KMS-11 (cell line): ENCODE measurements at regions not wholly inside any gene's neighbourhood (a gene's known extent, or its start where the extent isn't known, plus 50 kb on each side); places are given as distances from the start of the nearest gene placed in this dataset.

Source experiments
- H2AFZ ChIP-seq: fragments of 200-600 bp; sonication (generic); 2 replicates; pipeline ENCODE4 v1.6.1; 2016; ENCODE audit warnings: antibody characterized with exemption, mixed run types, low read depth
- H3K27ac ChIP-seq: fragments of 200-600 bp; sonication (generic); 2 replicates; pipeline ENCODE4 v1.6.1; 2016; ENCODE audit warnings: mild to moderate bottlenecking, mixed run types
- H3K27me3 ChIP-seq: fragments of 200-600 bp; sonication (generic); 2 replicates; pipeline ENCODE4 v1.6.1; 2017; ENCODE audit warnings: mild to moderate bottlenecking, low read depth, mixed run types, moderate library complexity; ENCODE audit not compliant: insufficient read depth
- H3K36me3 ChIP-seq: fragments of 200-600 bp; sonication (generic); 2 replicates; pipeline ENCODE4 v1.6.1; 2017; ENCODE audit warnings: mild to moderate bottlenecking, mixed run types; ENCODE audit not compliant: insufficient read depth
- H3K4me1 ChIP-seq: fragments of 200-600 bp; sonication (generic); 2 replicates; pipeline ENCODE4 v1.6.1; 2016; ENCODE audit warnings: mild to moderate bottlenecking, low read depth, mixed run types; ENCODE audit not compliant: poor library complexity, severe bottlenecking
- H3K4me2 ChIP-seq: fragments of 200-600 bp; sonication (generic); 2 replicates; pipeline ENCODE4 v1.7.0; 2016; ENCODE audit warnings: mild to moderate bottlenecking, mixed run types
- H3K4me3 ChIP-seq: fragments of 200-600 bp; sonication (generic); IDR thresholded peaks from 2 replicates; pipeline ENCODE4 v1.6.1; 2017; ENCODE audit warnings: low read depth, low read length, mixed read lengths; ENCODE audit not compliant: insufficient read depth
- H3K79me2 ChIP-seq: fragments of 200-600 bp; sonication (generic); 2 replicates; pipeline ENCODE4 v1.6.1; 2016; ENCODE audit warnings: low read depth, mixed run types; ENCODE audit not compliant: insufficient read depth
- H3K9ac ChIP-seq: fragments of 200-600 bp; sonication (generic); 2 replicates; pipeline ENCODE4 v1.6.1; 2016; ENCODE audit warnings: mild to moderate bottlenecking, mixed run types
- H4K20me1 ChIP-seq: fragments of 200-600 bp; sonication (generic); 2 replicates; pipeline ENCODE4 v1.6.1; 2016; ENCODE audit warnings: mild to moderate bottlenecking, mixed run types; ENCODE audit not compliant: insufficient read depth
- CTCF ChIP-seq: fragments of 200-600 bp; sonication (generic); conservative IDR thresholded peaks from 2 replicates; pipeline ENCODE4 v1.6.1; 2017; ENCODE audit warnings: low read depth, mild to moderate bottlenecking, antibody characterized with exemption, low read length, moderate library complexity, mixed read lengths

- Histone ChIP-seq H3K27ac (no peak overlapping the region), H3K4me3 (no peak overlapping the region), H2AFZ (no peak overlapping the region), H4K20me1 (no peaks in the 10 kb centered on the region), H3K9ac (no peak overlapping the region), H3K36me3 (no peaks in the 10 kb centered on the region), H3K27me3 (no peaks in the 10 kb centered on the region), H3K4me1 (no peaks in the 10 kb centered on the region), H3K79me2 (no peaks in the 10 kb centered on the region), H3K4me2 (no peak overlapping the region)
- TF ChIP-seq CTCF, result no peak
These were observed 223.7 kb downstream of the ACKR3 start for GRCh38 chr2:236793023-236794011.

- H3K27me3 ChIP-seq, result no peaks in the 10 kb centered on the region
- H2AFZ ChIP-seq, result no peak overlapping the region
- no peak overlapping the region for H3K4me2 ChIP-seq
- no peaks in the 10 kb centered on the region for H3K36me3 ChIP-seq
- H3K4me1 ChIP-seq, result no peaks in the 10 kb centered on the region
- no peaks in the 10 kb centered on the region for H3K79me2 ChIP-seq
- H3K27ac ChIP-seq, result no peak overlapping the region
- TF ChIP-seq CTCF, result no peak
- H3K9ac ChIP-seq, result no peak overlapping the region
- H4K20me1 ChIP-seq, result no peaks in the 10 kb centered on the region
- H3K4me3 ChIP-seq, result no peak overlapping the region
These were observed 224.7 kb downstream of the ACKR3 start for GRCh38 chr2:236794176-236794957.

- H3K27ac ChIP-seq, result no peak overlapping the region
- H3K9ac ChIP-seq, result no peak overlapping the region
- no peak overlapping the region for H3K4me3 ChIP-seq
- TF ChIP-seq CTCF, result no peak
- H3K4me2 ChIP-seq, result no peak overlapping the region
- H3K36me3 ChIP-seq, result no peaks in the 10 kb centered on the region
- H3K27me3 ChIP-seq, result no peaks in the 10 kb centered on the region
- no peaks in the 10 kb centered on the region for H4K20me1 ChIP-seq
- no peaks in the 10 kb centered on the region for H3K79me2 ChIP-seq
- H3K4me1 ChIP-seq, result no peaks in the 10 kb centered on the region
- H2AFZ ChIP-seq, result no peak overlapping the region
These were observed 225.7 kb downstream of the ACKR3 start for GRCh38 chr2:236795169-236795860.

- Histone ChIP-seq H3K27me3 (no peaks in the 10 kb centered on the region), H3K4me3 (no peak overlapping the region), H3K4me2 (no peak overlapping the region), H3K36me3 (no peaks in the 10 kb centered on the region), H3K4me1 (no peaks in the 10 kb centered on the region), H2AFZ (no peak overlapping the region), H3K27ac (no peak overlapping the region), H3K79me2 (no peaks in the 10 kb centered on the region), H3K9ac (no peak overlapping the region), H4K20me1 (no peaks in the 10 kb centered on the region)
- no peak for TF ChIP-seq CTCF
These were observed 226.2 kb downstream of the ACKR3 start for GRCh38 chr2:236795861-236796219.
